Panc1 (cell line): ENCODE measurements at regions not wholly inside any gene's neighbourhood (a gene's known extent, or its start where the extent isn't known, plus 50 kb on each side); places are given as distances from the start of the nearest gene placed in this dataset.

Experiments used
- ATAC-seq: fragments of 200-7000 bp; cut with Tn5 transposase; 2 replicates; pipeline ENCODE4 v1.9.1; 2020; ENCODE audit warnings: mild to moderate bottlenecking, moderate library complexity
- BruUV-seq: library from RNA; stranded (reverse); fragments of 400-500 nt; replicated peaks from 2 replicates; lab custom pipeline; 2021; lab: Mats Ljungman, UMichigan
- CTCF ChIA-PET: fragments of 300-600 bp; sonication (Branson Sonifier 250); formaldehyde crosslinking; loops from one replicate; lab custom pipeline; 2022; ENCODE audit warnings: antibody characterized with exemption; lab: Charles Lee
- POLR2A ChIA-PET: fragments of 300-600 bp; sonication (Branson Sonifier 250); formaldehyde crosslinking; loops from one replicate; lab custom pipeline; 2022; ENCODE audit warnings: antibody characterized with exemption; lab: Charles Lee
- DNase-seq: peaks from one replicate; pipeline ENCODE4 v3.0.0-alpha.2; 2010; ENCODE audit warnings: low read depth, low spot score
- H3K27ac ChIP-seq: 2 replicates; pipeline ENCODE4 v1.5.1; 2011; ENCODE audit warnings: mild to moderate bottlenecking, low read length, inconsistent platforms
- H3K27me3 ChIP-seq: fragments of 200-500 bp; sonication (Bioruptor generic); 2 replicates; pipeline ENCODE4 v1.6.0; 2014; ENCODE audit warnings: low read length, inconsistent platforms; ENCODE audit not compliant: control insufficient read depth, insufficient read depth
- H3K36me3 ChIP-seq: fragments of 200-500 bp; sonication (Bioruptor generic); 2 replicates; pipeline ENCODE4 v1.5.1; 2014; ENCODE audit warnings: inconsistent platforms, mild to moderate bottlenecking, low read length, moderate library complexity; ENCODE audit not compliant: control insufficient read depth, insufficient read depth
- H3K4me1 ChIP-seq: 2 replicates; pipeline ENCODE4 v1.5.1; 2011; ENCODE audit warnings: inconsistent platforms, mild to moderate bottlenecking, low read length, moderate library complexity; ENCODE audit not compliant: control insufficient read depth, insufficient read depth
- H3K4me3 ChIP-seq, 2 experiments: 2 replicates each; pipeline ENCODE4 v1.5.1; 2011 to 2012; ENCODE audit warnings: low read depth in 2 of 2, low read length in 2 of 2, mild to moderate bottlenecking in 2 of 2, inconsistent platforms in 1 of 2, moderate library complexity in 1 of 2
- H3K9me3 ChIP-seq: fragments of 200-500 bp; sonication (Bioruptor generic); 2 replicates; pipeline ENCODE4 v1.5.1; 2014; ENCODE audit warnings: low read depth, mild to moderate bottlenecking, inconsistent platforms, low read length, moderate library complexity; ENCODE audit not compliant: control insufficient read depth, insufficient read depth
- POLR2AphosphoS5 ChIP-seq: IDR thresholded peaks from 2 replicates; pipeline ENCODE4 v1.6.1; 2012; ENCODE audit warnings: mild to moderate bottlenecking, low read depth, low read length, moderate library complexity
- SIN3A ChIP-seq: IDR thresholded peaks from 2 replicates; pipeline ENCODE4 v1.6.1; 2012; ENCODE audit warnings: low read depth, mild to moderate bottlenecking, low read length, moderate library complexity, borderline replicate concordance; ENCODE audit not compliant: insufficient read depth
- TCF7L2 ChIP-seq: IDR thresholded peaks from 2 replicates; pipeline ENCODE4 v1.6.1; 2011; ENCODE audit warnings: mild to moderate bottlenecking, low read depth, low read length, inconsistent platforms
- in situ Hi-C: cut with HindIII; loops from 2 replicates; pipeline ENCODE4 v1.10.0; 2016; ENCODE audit warnings: low sequenced_read_pairs, low pct_unique_long_range_greater_than_20kb
- intact Hi-C: fragments of 100-400 bp; cut with micrococcal nuclease; formaldehyde crosslinking; loops from one replicate; pipeline ENCODE4 v1.10.0; 2022; ENCODE audit not compliant: unreplicated experiment
- TF ChIP-seq, protein P1 (sequence below), 2 experiments: IDR thresholded peaks; 2 replicates each; pipeline ENCODE4 v1.6.1; 2011 to 2012; ENCODE audit warnings: low read depth in 2 of 2, control low read depth in 1 of 2, low read length in 1 of 2, mild to moderate bottlenecking in 1 of 2, moderate library complexity in 1 of 2; ENCODE audit not compliant: insufficient read depth in 1 of 2
- TF ChIP-seq, protein P2 (sequence below): fragments of 450-650 bp; IDR thresholded peaks from 2 replicates; pipeline ENCODE4 v1.5.1; 2017; ENCODE audit warnings: mild to moderate bottlenecking

DNA sequence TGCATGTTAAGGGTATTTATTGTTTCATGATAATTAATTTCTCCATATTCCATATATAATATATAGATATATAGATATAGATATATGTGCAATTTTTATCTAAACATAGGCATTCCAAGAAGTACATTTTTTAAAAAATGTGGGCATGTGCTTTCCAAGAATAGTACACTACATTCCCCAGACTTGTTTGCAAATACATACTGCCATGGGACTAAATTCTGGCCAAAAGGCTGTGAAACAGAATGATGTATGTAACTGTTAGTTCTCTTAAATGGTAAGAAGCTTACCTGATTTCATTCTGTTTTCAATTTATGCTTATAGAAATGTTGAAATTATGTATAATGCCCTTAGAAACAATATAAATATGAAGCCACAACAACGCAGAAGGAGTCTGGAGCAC is 503.2 kb upstream of the SPRY2 start:
- ChIA-PET CTCF (no interaction called here), POLR2A (no interaction called here)
- BruUV-seq: no TSS peak
- no peak overlapping the region for H3K4me3 ChIP-seq
- intact Hi-C loops (no loop called here), in situ Hi-C loops (no loop called here)
- no peak for ATAC-seq
- no peak for DNase-seq
- H3K27ac ChIP-seq: no peak overlapping the region
- H3K4me1 ChIP-seq: no peaks in the 10 kb centered on the region
- TF ChIP-seq TCF7L2: no peak
- TF ChIP-seq, protein P1, sequence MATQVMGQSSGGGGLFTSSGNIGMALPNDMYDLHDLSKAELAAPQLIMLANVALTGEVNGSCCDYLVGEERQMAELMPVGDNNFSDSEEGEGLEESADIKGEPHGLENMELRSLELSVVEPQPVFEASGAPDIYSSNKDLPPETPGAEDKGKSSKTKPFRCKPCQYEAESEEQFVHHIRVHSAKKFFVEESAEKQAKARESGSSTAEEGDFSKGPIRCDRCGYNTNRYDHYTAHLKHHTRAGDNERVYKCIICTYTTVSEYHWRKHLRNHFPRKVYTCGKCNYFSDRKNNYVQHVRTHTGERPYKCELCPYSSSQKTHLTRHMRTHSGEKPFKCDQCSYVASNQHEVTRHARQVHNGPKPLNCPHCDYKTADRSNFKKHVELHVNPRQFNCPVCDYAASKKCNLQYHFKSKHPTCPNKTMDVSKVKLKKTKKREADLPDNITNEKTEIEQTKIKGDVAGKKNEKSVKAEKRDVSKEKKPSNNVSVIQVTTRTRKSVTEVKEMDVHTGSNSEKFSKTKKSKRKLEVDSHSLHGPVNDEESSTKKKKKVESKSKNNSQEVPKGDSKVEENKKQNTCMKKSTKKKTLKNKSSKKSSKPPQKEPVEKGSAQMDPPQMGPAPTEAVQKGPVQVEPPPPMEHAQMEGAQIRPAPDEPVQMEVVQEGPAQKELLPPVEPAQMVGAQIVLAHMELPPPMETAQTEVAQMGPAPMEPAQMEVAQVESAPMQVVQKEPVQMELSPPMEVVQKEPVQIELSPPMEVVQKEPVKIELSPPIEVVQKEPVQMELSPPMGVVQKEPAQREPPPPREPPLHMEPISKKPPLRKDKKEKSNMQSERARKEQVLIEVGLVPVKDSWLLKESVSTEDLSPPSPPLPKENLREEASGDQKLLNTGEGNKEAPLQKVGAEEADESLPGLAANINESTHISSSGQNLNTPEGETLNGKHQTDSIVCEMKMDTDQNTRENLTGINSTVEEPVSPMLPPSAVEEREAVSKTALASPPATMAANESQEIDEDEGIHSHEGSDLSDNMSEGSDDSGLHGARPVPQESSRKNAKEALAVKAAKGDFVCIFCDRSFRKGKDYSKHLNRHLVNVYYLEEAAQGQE (IDR thresholded peaks at IDR 0.05; ENCODE audit: insufficient read depth in 1 of 2, low read depth in 2 of 2, low read length in 1 of 2): no peak
- TF ChIP-seq POLR2AphosphoS5: no peak
- TF ChIP-seq, protein P2, sequence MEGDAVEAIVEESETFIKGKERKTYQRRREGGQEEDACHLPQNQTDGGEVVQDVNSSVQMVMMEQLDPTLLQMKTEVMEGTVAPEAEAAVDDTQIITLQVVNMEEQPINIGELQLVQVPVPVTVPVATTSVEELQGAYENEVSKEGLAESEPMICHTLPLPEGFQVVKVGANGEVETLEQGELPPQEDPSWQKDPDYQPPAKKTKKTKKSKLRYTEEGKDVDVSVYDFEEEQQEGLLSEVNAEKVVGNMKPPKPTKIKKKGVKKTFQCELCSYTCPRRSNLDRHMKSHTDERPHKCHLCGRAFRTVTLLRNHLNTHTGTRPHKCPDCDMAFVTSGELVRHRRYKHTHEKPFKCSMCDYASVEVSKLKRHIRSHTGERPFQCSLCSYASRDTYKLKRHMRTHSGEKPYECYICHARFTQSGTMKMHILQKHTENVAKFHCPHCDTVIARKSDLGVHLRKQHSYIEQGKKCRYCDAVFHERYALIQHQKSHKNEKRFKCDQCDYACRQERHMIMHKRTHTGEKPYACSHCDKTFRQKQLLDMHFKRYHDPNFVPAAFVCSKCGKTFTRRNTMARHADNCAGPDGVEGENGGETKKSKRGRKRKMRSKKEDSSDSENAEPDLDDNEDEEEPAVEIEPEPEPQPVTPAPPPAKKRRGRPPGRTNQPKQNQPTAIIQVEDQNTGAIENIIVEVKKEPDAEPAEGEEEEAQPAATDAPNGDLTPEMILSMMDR: no peak
- no peak for TF ChIP-seq SIN3A
- no peaks in the 10 kb centered on the region for H3K27me3 ChIP-seq
- no peaks in the 10 kb centered on the region for H3K9me3 ChIP-seq
- H3K36me3 ChIP-seq: no peaks in the 10 kb centered on the region

DNA sequence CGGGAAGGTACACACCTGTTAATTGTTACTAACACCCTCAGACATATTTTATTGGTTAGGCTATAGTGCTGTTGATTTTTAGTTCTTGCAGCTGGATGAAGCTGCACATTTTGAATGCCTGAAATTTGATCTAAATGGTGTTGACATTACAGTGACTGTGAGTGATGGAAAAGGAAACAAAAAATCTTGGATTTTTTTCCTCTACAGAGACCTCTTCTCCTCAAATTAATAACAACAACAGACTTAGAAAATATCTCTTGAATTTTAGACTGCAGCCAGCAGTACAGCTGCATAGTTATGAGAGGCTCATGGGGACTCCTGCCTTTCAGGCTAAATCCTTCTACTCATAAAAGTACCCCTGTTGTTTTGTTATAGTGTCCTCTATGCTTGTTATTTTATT is 500.5 kb upstream of the SPRY2 start:
- in situ Hi-C loops: no loop called here
- CTCF ChIA-PET: no interaction called here
- intact Hi-C loops: no loop called here

More for the DNA sequence above, 500.5 kb upstream of the SPRY2 start:
- TF ChIP-seq SIN3A: no peak
- no peak for TF ChIP-seq TCF7L2
- TF ChIP-seq POLR2AphosphoS5: no peak
- TF ChIP-seq, protein P2: no peak
- TF ChIP-seq, protein P1 (IDR thresholded peaks at IDR 0.05; ENCODE audit: insufficient read depth in 1 of 2, low read depth in 2 of 2, low read length in 1 of 2): no peak
- BruUV-seq: no TSS peak
- no peaks in the 10 kb centered on the region for H3K27me3 ChIP-seq
- H3K4me3 ChIP-seq: no peak overlapping the region
- H3K4me1 ChIP-seq: no peaks in the 10 kb centered on the region
- ATAC-seq: no peak
- no peak overlapping the region for H3K27ac ChIP-seq
- H3K9me3 ChIP-seq: no peaks in the 10 kb centered on the region
- POLR2A ChIA-PET: no interaction called here
- H3K36me3 ChIP-seq: no peaks in the 10 kb centered on the region
- DNase-seq: no peak
